ENCODE measurements at regions not wholly inside any gene's neighbourhood (a gene's known extent, or its start where the extent isn't known, plus 50 kb on each side); places are given as distances from the start of the nearest gene placed in this dataset.

DNA sequence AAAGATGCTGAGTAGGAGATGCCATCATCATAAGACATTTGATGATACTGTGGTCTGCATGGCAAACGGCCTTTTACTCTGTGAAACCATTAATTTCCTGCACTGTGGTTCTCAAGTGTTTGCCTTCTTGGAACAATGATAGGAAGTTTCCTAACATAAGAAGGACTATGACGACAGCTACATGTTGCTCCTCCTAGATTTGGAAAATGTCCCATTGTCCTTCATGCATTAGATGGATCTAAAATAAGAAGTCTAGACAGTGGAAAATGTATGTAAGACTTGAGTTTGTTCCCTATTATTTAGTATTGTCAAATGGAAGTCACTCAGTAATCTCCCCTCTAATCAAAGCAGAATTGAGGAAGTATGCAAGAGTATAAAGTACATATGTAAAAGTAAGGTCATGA lies 98.5 kb upstream of the TMEM170B start:
- intact Hi-C loops (cut with micrococcal nuclease) = no loop called here
- no peak overlapping the region for H3K4me2 ChIP-seq (replicated peaks; ENCODE audit: extremely low read depth, low read length, poor library complexity, severe bottlenecking)
- H3K36me3 ChIP-seq (replicated peaks in 1 of 2; ENCODE audit: control insufficient read depth in 1 of 2, insufficient read depth in 2 of 2, low read length in 2 of 2) = no peaks in the 10 kb centered on the region
- TF ChIP-seq, protein P1, sequence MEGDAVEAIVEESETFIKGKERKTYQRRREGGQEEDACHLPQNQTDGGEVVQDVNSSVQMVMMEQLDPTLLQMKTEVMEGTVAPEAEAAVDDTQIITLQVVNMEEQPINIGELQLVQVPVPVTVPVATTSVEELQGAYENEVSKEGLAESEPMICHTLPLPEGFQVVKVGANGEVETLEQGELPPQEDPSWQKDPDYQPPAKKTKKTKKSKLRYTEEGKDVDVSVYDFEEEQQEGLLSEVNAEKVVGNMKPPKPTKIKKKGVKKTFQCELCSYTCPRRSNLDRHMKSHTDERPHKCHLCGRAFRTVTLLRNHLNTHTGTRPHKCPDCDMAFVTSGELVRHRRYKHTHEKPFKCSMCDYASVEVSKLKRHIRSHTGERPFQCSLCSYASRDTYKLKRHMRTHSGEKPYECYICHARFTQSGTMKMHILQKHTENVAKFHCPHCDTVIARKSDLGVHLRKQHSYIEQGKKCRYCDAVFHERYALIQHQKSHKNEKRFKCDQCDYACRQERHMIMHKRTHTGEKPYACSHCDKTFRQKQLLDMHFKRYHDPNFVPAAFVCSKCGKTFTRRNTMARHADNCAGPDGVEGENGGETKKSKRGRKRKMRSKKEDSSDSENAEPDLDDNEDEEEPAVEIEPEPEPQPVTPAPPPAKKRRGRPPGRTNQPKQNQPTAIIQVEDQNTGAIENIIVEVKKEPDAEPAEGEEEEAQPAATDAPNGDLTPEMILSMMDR (IDR thresholded peaks at IDR 0.05) = no peak
- H3K27me3 ChIP-seq (ENCODE audit: control insufficient read depth in 2 of 2, insufficient read depth in 2 of 2, low read length in 2 of 2) = no peaks in the 10 kb centered on the region
- H3K9ac ChIP-seq (ENCODE audit: insufficient read depth, low read length, poor library complexity, severe bottlenecking) = no peak overlapping the region
- no peaks in the 10 kb centered on the region for H3K36me3 Mint-ChIP-seq
- H3K79me2 ChIP-seq (ENCODE audit: insufficient read depth, low read length) = no peaks in the 10 kb centered on the region
- no peak overlapping the region for H3K27ac ChIP-seq (ENCODE audit: low read depth in 1 of 2, low read length in 2 of 2)
- H3K27ac Mint-ChIP-seq = peak overlapping the region in 2 of 7 donors; percentile 38 to 64
- H3K9me3 ChIP-seq (replicated peaks in 1 of 2; ENCODE audit: control insufficient read depth in 1 of 2, insufficient read depth in 1 of 2, low read length in 2 of 2) = no peaks in the 10 kb centered on the region
- H3K9me3 Mint-ChIP-seq = peaks cover 0 to 12% (median 4%) of the 10 kb centered on the region in 7 donors
- H4K20me1 ChIP-seq (ENCODE audit: insufficient read depth, low read length) = no peaks in the 10 kb centered on the region
- H3K4me3 ChIP-seq (replicated peaks in 1 of 3; ENCODE audit: low read depth in 2 of 3, low read length in 3 of 3) = no peak overlapping the region
- H3K4me1 ChIP-seq (ENCODE audit: control insufficient read depth in 1 of 2, insufficient read depth in 2 of 2, low read length in 2 of 2) = peaks cover 4 to 10% of the 10 kb centered on the region in 2 donors
- DNase-seq = peak in 2 of 3 donors; percentile 28 to 30
- peaks cover 0 to 1% (median 0%) of the 10 kb centered on the region in 3 donors for H3K27me3 Mint-ChIP-seq (ENCODE audit: low read depth in 3 of 3)
- WGBS (ENCODE audit: insufficient coverage) = 0% methylated on average over 1 of the region's 2 CpGs
- no peak overlapping the region for H3K4me3 Mint-ChIP-seq
- H2AFZ ChIP-seq (ENCODE audit: insufficient read depth, low read depth, low read length, poor library complexity, severe bottlenecking) = peak overlapping the region; percentile 42
- peaks cover 24% of the 10 kb centered on the region for H3K4me1 Mint-ChIP-seq

DNA sequence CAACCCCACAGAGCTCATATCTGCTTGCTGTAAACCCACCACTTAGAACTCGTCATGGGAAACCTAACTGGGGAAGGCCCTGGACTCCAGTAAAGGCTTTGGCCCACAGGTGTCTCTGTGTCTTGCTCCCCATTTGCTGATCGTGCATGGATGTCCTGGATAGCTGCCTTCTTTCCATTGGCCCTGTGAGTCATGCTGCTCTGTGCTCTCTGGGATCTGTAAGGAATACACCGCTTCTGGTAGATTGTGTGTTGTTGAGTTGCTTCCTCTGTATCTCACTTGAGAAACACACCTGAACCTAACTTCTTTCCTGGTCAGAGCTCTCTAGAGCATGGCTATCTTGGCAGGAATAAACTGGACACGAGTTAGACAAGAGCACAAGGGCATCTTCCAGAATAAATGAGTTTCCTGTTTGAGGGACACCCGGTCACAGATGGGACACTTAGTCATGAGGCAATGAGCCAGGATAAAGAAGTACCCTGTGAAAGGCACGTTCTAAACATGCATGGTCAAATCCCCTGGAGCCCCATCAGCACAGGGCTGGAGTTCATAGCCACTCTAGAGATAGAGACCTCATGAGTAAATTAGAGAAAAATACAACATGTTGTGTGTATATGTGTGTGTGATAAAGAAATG lies 99.6 kb upstream of the TMEM170B start:
- no peak overlapping the region for H3K27ac ChIP-seq (ENCODE audit: low read depth in 1 of 2, low read length in 2 of 2)
- no peak overlapping the region for H3K9ac ChIP-seq (ENCODE audit: insufficient read depth, low read length, poor library complexity, severe bottlenecking)
- H3K79me2 ChIP-seq (ENCODE audit: insufficient read depth, low read length) = no peaks in the 10 kb centered on the region
- Mint-ChIP-seq H3K36me3 (no peaks in the 10 kb centered on the region), H3K27ac (no peak overlapping the region), H3K4me1 (peaks cover 29% of the 10 kb centered on the region), H3K9me3 (peaks cover 0 to 7% (median 2%) of the 10 kb centered on the region in 7 donors), H3K27me3 (ENCODE audit: low read depth in 3 of 3) (peaks cover 0 to 1% (median 0%) of the 10 kb centered on the region in 3 donors), H3K4me3 (no peak overlapping the region)
- H3K4me1 ChIP-seq (ENCODE audit: control insufficient read depth in 1 of 2, insufficient read depth in 2 of 2, low read length in 2 of 2) = peaks cover 4 to 10% of the 10 kb centered on the region in 2 donors
- H3K4me2 ChIP-seq (replicated peaks; ENCODE audit: extremely low read depth, low read length, poor library complexity, severe bottlenecking) = no peak overlapping the region
- no peaks in the 10 kb centered on the region for H3K36me3 ChIP-seq (replicated peaks in 1 of 2; ENCODE audit: control insufficient read depth in 1 of 2, insufficient read depth in 2 of 2, low read length in 2 of 2)
- no peaks in the 10 kb centered on the region for H3K9me3 ChIP-seq (replicated peaks in 1 of 2; ENCODE audit: control insufficient read depth in 1 of 2, insufficient read depth in 1 of 2, low read length in 2 of 2)
- no peaks in the 10 kb centered on the region for H4K20me1 ChIP-seq (ENCODE audit: insufficient read depth, low read length)
- DNase-seq = no peak
- H3K4me3 ChIP-seq (replicated peaks in 1 of 3; ENCODE audit: low read depth in 2 of 3, low read length in 3 of 3) = no peak overlapping the region
- no peak overlapping the region for H2AFZ ChIP-seq (ENCODE audit: insufficient read depth, low read depth, low read length, poor library complexity, severe bottlenecking)
- intact Hi-C loops (cut with micrococcal nuclease) = no loop called here
- 61% methylated on average over 5 of the region's 6 CpGs for WGBS (ENCODE audit: insufficient coverage)
- TF ChIP-seq, protein P1 (IDR thresholded peaks at IDR 0.05) = no peak
- H3K27me3 ChIP-seq (ENCODE audit: control insufficient read depth in 2 of 2, insufficient read depth in 2 of 2, low read length in 2 of 2) = no peaks in the 10 kb centered on the region
